Skeletal muscle tissue (tissue), 3 donors: ENCODE measurements at regions not wholly inside any gene's neighbourhood (a gene's known extent, or its start where the extent isn't known, plus 50 kb on each side); places are given as distances from the start of the nearest gene placed in this dataset.

Experiments used
- H3K27ac ChIP-seq: one replicate; pipeline ENCODE4 v1.7.0; 2013; ENCODE audit warnings: mild to moderate bottlenecking, low read depth, low read length, inconsistent platforms
- H3K27me3 ChIP-seq, 3 donors: one replicate each; pipeline ENCODE4 v1.7.0; 2013; ENCODE audit warnings: low read length in 3 of 3; ENCODE audit not compliant: control insufficient read depth in 3 of 3, insufficient read depth in 3 of 3
- H3K36me3 ChIP-seq, 3 donors: one replicate each; pipeline ENCODE4 v1.7.0; 2013; ENCODE audit warnings: low read length in 3 of 3; ENCODE audit not compliant: control insufficient read depth in 3 of 3, insufficient read depth in 3 of 3
- H3K4me1 ChIP-seq, 3 donors: one replicate each; pipeline ENCODE4 v1.7.0; 2013; ENCODE audit warnings: low read length in 3 of 3, mild to moderate bottlenecking in 3 of 3; ENCODE audit not compliant: control insufficient read depth in 3 of 3, insufficient read depth in 3 of 3
- H3K4me3 ChIP-seq, 3 donors: one replicate each; pipeline ENCODE4 v1.7.0; 2013; ENCODE audit warnings: low read length in 3 of 3
- H3K9ac ChIP-seq, 3 donors: one replicate each; pipeline ENCODE4 v1.7.0; 2013; ENCODE audit warnings: low read length in 3 of 3, mild to moderate bottlenecking in 3 of 3, moderate library complexity in 2 of 3, low read depth in 1 of 3
- H3K9me3 ChIP-seq, 3 donors: one replicate each; pipeline ENCODE4 v1.7.0; 2013; ENCODE audit warnings: low read length in 3 of 3; ENCODE audit not compliant: control insufficient read depth in 3 of 3
- donor health status: Osteomylitis.

DNA sequence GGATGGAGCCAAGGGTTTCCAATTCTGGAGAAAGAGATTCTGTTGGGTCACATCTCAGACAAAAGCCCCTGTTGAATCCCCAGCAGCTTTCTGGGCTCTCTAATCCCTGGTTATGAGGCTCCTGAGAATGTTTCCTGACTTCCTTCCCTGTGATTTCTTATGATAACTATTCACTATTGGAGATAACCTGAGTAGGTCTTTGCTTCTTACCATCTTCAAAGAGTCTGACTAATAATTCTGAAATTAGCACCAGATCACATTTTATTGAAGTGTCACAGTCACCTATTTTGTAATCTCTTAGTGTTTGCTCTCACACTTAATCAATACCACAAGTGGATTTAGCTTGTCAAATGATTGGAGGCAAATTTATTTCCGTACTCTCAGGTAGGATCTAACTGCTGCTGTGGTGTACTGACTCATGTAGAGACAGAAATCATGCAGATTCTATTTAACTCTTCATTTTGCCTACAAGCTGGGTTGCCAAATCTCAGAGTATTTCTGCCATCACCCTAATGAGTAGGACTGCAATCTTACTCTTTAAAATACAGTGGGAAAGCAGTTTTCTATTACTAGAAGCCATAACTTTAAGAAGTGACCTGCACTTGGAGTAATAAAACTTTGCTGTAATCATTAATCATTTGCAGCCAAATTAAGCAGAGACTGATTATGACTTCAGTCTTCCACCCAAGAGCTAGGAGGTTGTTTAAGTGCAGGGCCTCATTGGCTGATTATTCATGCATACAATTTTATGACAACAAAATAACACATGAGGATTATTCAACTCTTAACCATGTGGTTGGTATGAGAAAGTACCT is 422.1 kb downstream of the EPM2A start:
- Histone ChIP-seq H3K9me3 (no peaks in the 10 kb centered on the region), H3K27me3 (no peaks in the 10 kb centered on the region), H3K36me3 (no peaks in the 10 kb centered on the region), H3K4me1 (no peaks in the 10 kb centered on the region), H3K4me3 (no peak overlapping the region), H3K9ac (no peak overlapping the region), H3K27ac (no peak overlapping the region)

DNA sequence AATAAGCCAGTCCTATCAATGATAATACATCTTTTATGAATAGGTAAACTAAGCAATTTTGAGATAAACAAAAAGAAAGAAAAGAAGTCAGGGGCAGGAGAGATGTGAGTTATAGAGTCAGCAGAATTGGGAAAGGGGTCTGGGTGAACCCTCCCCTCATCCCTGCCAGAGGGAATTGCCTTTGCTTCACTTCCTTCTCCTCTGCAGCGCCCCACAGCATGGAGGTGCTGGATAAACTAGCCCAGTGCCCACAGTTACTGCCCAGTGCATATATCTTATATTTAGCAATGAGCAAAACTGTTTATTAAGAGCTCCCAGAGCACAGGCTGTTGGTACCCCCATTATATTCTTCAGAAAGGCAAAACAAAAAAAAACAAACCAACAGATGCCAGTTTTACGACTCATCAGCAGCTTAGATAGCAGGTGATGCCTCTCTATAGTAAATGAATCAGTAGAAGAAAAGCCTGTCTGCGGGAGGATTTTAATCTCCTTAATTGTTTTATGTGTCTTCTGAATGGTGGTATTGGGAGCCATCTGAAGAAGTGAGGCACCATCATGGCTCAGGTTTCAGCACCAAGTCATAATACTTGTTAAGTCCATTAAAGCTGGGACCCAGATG is 419.2 kb downstream of the EPM2A start:
- Histone ChIP-seq H3K9ac (no peak overlapping the region), H3K4me1 (no peaks in the 10 kb centered on the region), H3K9me3 (no peaks in the 10 kb centered on the region), H3K27ac (no peak overlapping the region), H3K36me3 (no peaks in the 10 kb centered on the region), H3K27me3 (no peaks in the 10 kb centered on the region), H3K4me3 (no peak overlapping the region)

DNA sequence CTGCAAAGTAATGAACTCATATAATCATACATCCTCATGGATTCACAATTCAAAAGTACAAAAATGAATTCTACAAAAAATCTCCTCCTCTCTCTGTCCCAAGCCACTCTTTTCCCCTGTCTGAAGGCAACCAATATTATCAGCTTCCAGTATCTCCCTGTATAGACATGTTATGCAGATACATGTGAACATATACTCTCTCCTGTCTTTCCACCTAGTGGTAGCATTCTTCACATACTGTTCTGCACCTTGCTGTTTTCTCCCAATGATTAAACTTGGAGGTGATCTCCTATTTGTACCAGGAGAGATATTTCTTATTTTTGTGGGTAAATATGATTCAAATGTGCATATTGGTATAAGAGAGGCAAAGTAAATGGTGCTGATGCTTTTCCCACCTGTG is 416.4 kb downstream of the EPM2A start:
- Histone ChIP-seq H3K4me3 (no peak overlapping the region), H3K27me3 (no peaks in the 10 kb centered on the region), H3K4me1 (peaks cover 0 to 2% (median 0%) of the 10 kb centered on the region in 3 donors), H3K27ac (no peak overlapping the region), H3K36me3 (no peaks in the 10 kb centered on the region), H3K9me3 (no peaks in the 10 kb centered on the region), H3K9ac (no peak overlapping the region)

DNA sequence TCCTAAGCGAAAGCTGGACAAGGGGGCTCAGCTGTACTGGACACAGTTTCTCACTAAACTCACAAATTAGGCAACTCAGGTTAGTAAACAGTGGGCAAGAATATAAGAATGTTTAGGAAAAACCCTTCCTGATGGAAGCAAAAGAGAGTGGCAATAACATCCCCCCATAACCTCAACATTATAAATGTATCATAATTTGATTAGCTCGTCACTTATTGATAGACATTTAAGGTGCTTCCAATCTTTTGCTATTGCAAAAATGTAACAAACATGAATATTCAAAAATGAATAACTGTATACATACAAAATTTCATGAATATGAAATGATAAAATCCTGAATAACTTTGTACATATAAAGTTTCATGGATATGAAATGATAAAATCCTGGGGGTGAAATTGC is 415.7 kb downstream of the EPM2A start:
- Histone ChIP-seq H3K4me3 (no peak overlapping the region), H3K36me3 (no peaks in the 10 kb centered on the region), H3K27ac (no peak overlapping the region), H3K4me1 (peaks cover 3 to 7% (median 4%) of the 10 kb centered on the region in 3 donors), H3K27me3 (no peaks in the 10 kb centered on the region), H3K9me3 (no peaks in the 10 kb centered on the region), H3K9ac (no peak overlapping the region)

DNA sequence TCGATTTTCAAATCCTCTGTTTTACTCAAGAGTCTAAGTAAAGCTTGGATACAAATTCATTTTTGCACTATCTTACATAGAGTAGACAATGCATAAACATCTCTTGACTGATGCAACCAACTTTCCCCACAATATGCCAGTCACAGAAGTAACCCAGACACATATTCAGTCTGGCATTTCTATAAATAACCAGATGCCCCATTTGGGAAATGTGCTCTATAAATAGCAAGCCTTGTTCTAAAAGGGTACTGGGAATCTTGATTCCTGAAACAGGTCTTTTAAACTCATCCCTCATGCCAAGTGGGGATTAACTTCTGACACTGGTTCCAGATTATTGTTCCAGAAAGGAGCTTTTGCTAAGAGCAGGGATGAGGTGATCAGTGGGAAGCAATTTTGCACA is 411.7 kb downstream of the EPM2A start:
- H3K4me1 ChIP-seq: peaks cover 3 to 11% (median 9%) of the 10 kb centered on the region in 3 donors
- peak overlapping the region; percentile 55 for H3K27ac ChIP-seq
- H3K27me3 ChIP-seq: no peaks in the 10 kb centered on the region
- H3K4me3 ChIP-seq: no peak overlapping the region
- no peaks in the 10 kb centered on the region for H3K9me3 ChIP-seq
- no peak overlapping the region for H3K9ac ChIP-seq
- no peaks in the 10 kb centered on the region for H3K36me3 ChIP-seq

DNA sequence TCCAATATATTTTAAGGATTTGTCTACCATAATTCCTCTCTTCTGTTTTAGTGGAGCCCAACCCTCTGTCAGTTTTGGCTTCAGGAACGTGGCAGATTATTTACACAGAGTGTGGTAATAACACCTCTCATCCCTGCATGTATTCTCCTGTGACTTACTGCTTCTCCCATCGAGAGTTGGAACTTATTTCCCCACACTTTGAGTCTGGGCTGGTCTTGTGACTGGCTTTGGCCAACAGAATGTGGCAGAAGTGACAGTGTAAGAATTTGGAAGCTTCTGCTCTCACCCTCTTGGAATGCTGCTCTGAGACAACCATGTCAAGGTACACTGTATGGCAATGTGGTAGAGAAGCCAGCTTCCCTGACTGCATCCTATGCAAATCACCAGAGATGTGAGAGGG is 407.7 kb downstream of the EPM2A start:
- Histone ChIP-seq H3K4me3 (no peak overlapping the region), H3K27me3 (no peaks in the 10 kb centered on the region), H3K9me3 (no peaks in the 10 kb centered on the region), H3K27ac (no peak overlapping the region), H3K9ac (no peak overlapping the region), H3K36me3 (no peaks in the 10 kb centered on the region), H3K4me1 (peaks cover 3 to 11% (median 9%) of the 10 kb centered on the region in 3 donors)

DNA sequence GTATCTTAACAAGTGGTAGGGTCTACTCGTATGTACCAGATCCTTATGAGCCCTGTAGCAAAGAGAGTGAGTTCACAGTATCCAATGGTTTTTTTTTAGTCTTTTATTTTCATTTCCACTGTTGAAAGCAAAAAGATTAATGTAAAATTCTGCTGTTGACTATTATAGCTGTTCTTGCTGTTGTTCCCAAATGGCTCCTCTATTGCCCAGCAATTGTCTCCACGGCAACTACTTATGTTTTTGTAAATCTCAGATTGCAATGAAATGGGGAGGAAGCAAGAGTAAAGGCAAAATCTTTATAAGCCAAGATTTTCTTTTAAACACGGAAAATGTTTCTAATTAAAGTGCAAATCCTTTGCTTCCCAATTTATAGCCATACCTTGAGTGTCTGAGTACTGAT is 406.1 kb downstream of the EPM2A start:
- H3K27ac ChIP-seq: no peak overlapping the region

DNA sequence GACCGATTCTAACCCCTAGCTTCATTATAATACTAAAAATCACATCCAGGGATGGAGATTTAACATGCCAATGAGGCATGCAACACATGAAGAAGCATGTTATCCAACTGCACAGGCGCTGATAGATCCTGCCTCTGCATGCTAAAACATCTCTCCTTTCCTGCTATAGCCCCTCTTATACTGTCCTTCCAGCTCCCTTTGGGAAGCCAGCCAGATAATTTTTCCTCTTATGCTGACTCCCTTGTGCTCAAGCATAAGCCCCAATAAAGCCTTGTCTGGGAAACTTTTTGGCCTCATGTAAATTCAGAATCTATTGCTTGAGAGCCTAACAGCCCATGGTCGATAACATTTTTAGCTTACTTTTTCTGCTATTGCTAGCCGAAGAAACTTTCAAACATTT is 404.3 kb downstream of the EPM2A start:
- H3K27ac ChIP-seq: no peak overlapping the region
- no peaks in the 10 kb centered on the region for H3K9me3 ChIP-seq
- H3K9ac ChIP-seq: no peak overlapping the region
- no peak overlapping the region for H3K4me3 ChIP-seq
- H3K4me1 ChIP-seq: peaks cover 0 to 5% (median 0%) of the 10 kb centered on the region in 3 donors
- H3K27me3 ChIP-seq: no peaks in the 10 kb centered on the region
- no peaks in the 10 kb centered on the region for H3K36me3 ChIP-seq

More for the DNA sequence above, 406.1 kb downstream of the EPM2A start:
- Histone ChIP-seq H3K4me3 (no peak overlapping the region), H3K9ac (no peak overlapping the region), H3K4me1 (peaks cover 2 to 10% (median 5%) of the 10 kb centered on the region in 3 donors), H3K9me3 (no peaks in the 10 kb centered on the region), H3K36me3 (no peaks in the 10 kb centered on the region), H3K27me3 (no peaks in the 10 kb centered on the region)

DNA sequence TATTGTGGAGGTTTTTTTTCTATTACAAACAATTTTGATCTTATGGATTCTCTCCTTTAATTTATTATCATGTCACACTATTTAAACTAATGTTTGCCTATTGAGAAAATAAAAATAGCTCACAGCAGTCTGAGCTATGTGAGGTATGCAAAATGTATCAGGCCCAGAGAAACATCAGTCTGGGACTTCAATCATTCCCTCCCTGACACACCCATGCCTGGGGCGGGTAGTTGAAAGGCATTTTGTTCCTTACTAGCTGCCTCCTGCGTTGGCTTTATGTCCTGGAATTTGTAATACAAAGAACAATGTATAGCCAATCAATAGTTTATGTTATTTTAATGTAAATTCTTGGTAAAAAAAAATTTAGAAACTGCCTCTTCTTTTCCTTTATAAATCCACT is 403.3 kb downstream of the EPM2A start:
- peaks cover 0 to 5% (median 0%) of the 10 kb centered on the region in 3 donors for H3K4me1 ChIP-seq
- no peak overlapping the region for H3K4me3 ChIP-seq
- H3K9ac ChIP-seq: no peak overlapping the region
- H3K36me3 ChIP-seq: no peaks in the 10 kb centered on the region
- H3K9me3 ChIP-seq: no peaks in the 10 kb centered on the region
- H3K27me3 ChIP-seq: no peaks in the 10 kb centered on the region
- no peak overlapping the region for H3K27ac ChIP-seq

DNA sequence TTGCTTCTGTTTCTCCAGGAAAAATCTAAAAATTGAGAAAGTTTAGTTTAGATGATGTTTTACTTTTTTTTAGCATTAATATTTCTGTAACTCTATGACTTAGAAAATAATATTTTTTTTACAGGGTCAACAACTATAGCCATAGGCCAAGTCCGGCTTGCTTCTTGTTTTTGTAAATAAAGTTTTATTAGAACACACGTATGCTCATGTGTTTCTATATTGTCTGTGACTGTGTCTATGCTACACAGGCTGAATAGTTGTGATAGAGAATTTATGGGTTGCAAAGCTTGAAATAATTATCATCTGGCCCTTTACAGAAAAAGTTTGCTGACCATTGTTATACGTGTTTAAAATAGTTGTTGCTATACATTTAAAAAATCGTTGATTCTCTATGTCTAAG is 399.2 kb downstream of the EPM2A start:
- no peak overlapping the region for H3K9ac ChIP-seq
- H3K4me1 ChIP-seq: no peaks in the 10 kb centered on the region
- H3K27ac ChIP-seq: no peak overlapping the region
- H3K9me3 ChIP-seq: no peaks in the 10 kb centered on the region
- H3K4me3 ChIP-seq: no peak overlapping the region
- H3K27me3 ChIP-seq: no peaks in the 10 kb centered on the region
- H3K36me3 ChIP-seq: no peaks in the 10 kb centered on the region
